ENCODE measurements at regions not wholly inside any gene's neighbourhood (a gene's known extent, or its start where the extent isn't known, plus 50 kb on each side); places are given as distances from the start of the nearest gene placed in this dataset.

GRCh38 chr14:26872515-26873361 is 274.9 kb upstream of the NOVA1 start:
- ChIA-PET POLR2A (ENCODE audit: unreplicated experiment) (no interaction called here), CTCF (no interaction called here)
- no peak overlapping the region for H3K9ac ChIP-seq (ENCODE audit: low read depth, low read length)
- H3K79me1 ChIP-seq (ENCODE audit: low read depth in 1 of 2, low read length in 2 of 2) = no peaks in the 10 kb centered on the region
- H2AFZ ChIP-seq (replicated peaks; ENCODE audit: low read length, poor library complexity) = no peak overlapping the region
- BruUV-seq (replicated peaks) = no TSS peak
- ATAC-seq (ENCODE audit: low read depth) (no peak), DNase-seq (no peak)
- intact Hi-C loops (cut with micrococcal nuclease) (no loop called here), in situ Hi-C loops (cut with MboI; ENCODE audit: low sequenced_read_pairs) (no loop called here), dilution Hi-C loops (cut with HindIII; ENCODE audit: low sequenced_read_pairs, unreplicated experiment) (no loop called here)
- no peak overlapping the region for H3K27ac ChIP-seq (ENCODE audit: insufficient read depth, low read length)
- TF ChIP-seq MXI1 (IDR thresholded peaks at IDR 0.05; ENCODE audit: borderline replicate concordance, low read depth, low read length) = no peak
- no peak for TF ChIP-seq NFE2L2 (IDR thresholded peaks at IDR 0.05; ENCODE audit: low read depth, low read length)
- no peak for TF ChIP-seq RAD21 (IDR thresholded peaks at IDR 0.05; ENCODE audit: low read length)
- no peak for TF ChIP-seq CTCF (conservative IDR thresholded peaks at IDR 0.05; ENCODE audit: low read depth, low read length)
- no peak for TF ChIP-seq RFX5 (IDR thresholded peaks at IDR 0.05; ENCODE audit: low read depth, low read length)
- TF ChIP-seq, protein P1, sequence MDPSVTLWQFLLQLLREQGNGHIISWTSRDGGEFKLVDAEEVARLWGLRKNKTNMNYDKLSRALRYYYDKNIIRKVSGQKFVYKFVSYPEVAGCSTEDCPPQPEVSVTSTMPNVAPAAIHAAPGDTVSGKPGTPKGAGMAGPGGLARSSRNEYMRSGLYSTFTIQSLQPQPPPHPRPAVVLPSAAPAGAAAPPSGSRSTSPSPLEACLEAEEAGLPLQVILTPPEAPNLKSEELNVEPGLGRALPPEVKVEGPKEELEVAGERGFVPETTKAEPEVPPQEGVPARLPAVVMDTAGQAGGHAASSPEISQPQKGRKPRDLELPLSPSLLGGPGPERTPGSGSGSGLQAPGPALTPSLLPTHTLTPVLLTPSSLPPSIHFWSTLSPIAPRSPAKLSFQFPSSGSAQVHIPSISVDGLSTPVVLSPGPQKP (IDR thresholded peaks at IDR 0.05; ENCODE audit: borderline replicate concordance, low read depth, low read length) = no peak
- TF ChIP-seq MAFK (IDR thresholded peaks at IDR 0.05; ENCODE audit: low read depth, low read length) = no peak
- TF ChIP-seq FOS (IDR thresholded peaks at IDR 0.05; ENCODE audit: low read depth, low read length) = no peak
- no peak for TF ChIP-seq SMC3 (IDR thresholded peaks at IDR 0.05; ENCODE audit: low read depth, low read length)
- TF ChIP-seq MAZ (IDR thresholded peaks at IDR 0.05; ENCODE audit: borderline replicate concordance, low read depth, low read length) = no peak
- no peak for TF ChIP-seq RCOR1 (IDR thresholded peaks at IDR 0.05; ENCODE audit: insufficient replicate concordance, low read length)
- TF ChIP-seq USF2 (IDR thresholded peaks at IDR 0.05; ENCODE audit: low read depth, low read length) = no peak
- TF ChIP-seq CHD1 (IDR thresholded peaks at IDR 0.05; ENCODE audit: low read depth, low read length) = no peak
- TF ChIP-seq POLR2A (IDR thresholded peaks at IDR 0.05; ENCODE audit: low read depth, low read length) = no peak
- no peak for TF ChIP-seq CEBPB (IDR thresholded peaks at IDR 0.05; ENCODE audit: low read depth, low read length)
- H3K9me3 ChIP-seq (ENCODE audit: control insufficient read depth, insufficient read depth, low read length) = peaks cover 2% of the 10 kb centered on the region; the same call in 1 of the 2 replicates
- H2BK120ac ChIP-seq (ENCODE audit: low read depth, low read length) = no peak overlapping the region
- no peak overlapping the region for H3K23ac ChIP-seq (ENCODE audit: low read depth, low read length)
- no peak overlapping the region for H3K4me3 ChIP-seq (ENCODE audit: insufficient read depth, low read depth, low read length)
- no peak overlapping the region for H4K5ac ChIP-seq (ENCODE audit: low read depth, low read length)
- WGBS, 2 experiments (ENCODE audit: extremely low coverage in 2 of 2, insufficient read length in 1 of 2) = 46% methylated on average over 3 of the region's 8 CpGs; no CpG with 5 or more reads in 1 of the 2 experiments
- H3K4me2 ChIP-seq (ENCODE audit: low read depth, low read length) = no peak overlapping the region
- no peaks in the 10 kb centered on the region for H4K20me1 ChIP-seq (ENCODE audit: insufficient read depth, low read length)
- H3K18ac ChIP-seq (ENCODE audit: low read depth, low read length) = no peak overlapping the region
- no peak overlapping the region for H3K4ac ChIP-seq (ENCODE audit: low read depth, low read length)
- H3K9me1 ChIP-seq (ENCODE audit: insufficient read depth, low read length) = no peaks in the 10 kb centered on the region
- no peaks in the 10 kb centered on the region for H3K4me1 ChIP-seq (ENCODE audit: control insufficient read depth, insufficient read depth, low read length)
- H2BK5ac ChIP-seq (ENCODE audit: low read depth, low read length, poor library complexity, severe bottlenecking) = no peak overlapping the region
- H3K36me3 ChIP-seq (ENCODE audit: control insufficient read depth, insufficient read depth, low read length) = no peaks in the 10 kb centered on the region
- no peak overlapping the region for H3K14ac ChIP-seq (replicated peaks; ENCODE audit: low read depth, low read length)
- H2AK5ac ChIP-seq (ENCODE audit: low read depth, low read length) = no peak overlapping the region
- H2AK9ac ChIP-seq (replicated peaks; ENCODE audit: low read depth, low read length, poor library complexity) = no peak overlapping the region
- no peaks in the 10 kb centered on the region for H3K27me3 ChIP-seq (ENCODE audit: control insufficient read depth, insufficient read depth, low read length)
- no peak overlapping the region for H4K8ac ChIP-seq (ENCODE audit: low read depth in 2 of 2, low read length in 2 of 2)
- no peak overlapping the region for H4K91ac ChIP-seq (ENCODE audit: insufficient read depth, low read depth, low read length)
- H2BK15ac ChIP-seq (ENCODE audit: low read depth, low read length) = no peak overlapping the region
- no peak overlapping the region for H2BK20ac ChIP-seq (ENCODE audit: low read depth, low read length)
- no peak overlapping the region for H3K56ac ChIP-seq (ENCODE audit: extremely low read depth, insufficient read depth, low read length)

Data from IMR-90 (cell line).